ENCODE measurements at regions not wholly inside any gene's neighbourhood (a gene's known extent, or its start where the extent isn't known, plus 50 kb on each side); places are given as distances from the start of the nearest gene placed in this dataset.
"Not testable (repeated sequence)": the region's sequence is repeated elsewhere in the genome, so short reads cannot be mapped to it uniquely, and the experiment has no call there.

GRCh38 chr18:78411539-78411938 lies 568.1 kb upstream of the SALL3 start:
- DNase-seq (ENCODE audit: low read depth) = no peak

- no peak for DNase-seq (ENCODE audit: low read depth)
Observed at GRCh38 chr18:78414302-78414701, 565.3 kb upstream of the SALL3 start.

GRCh38 chr18:78416853-78417252 lies 562.8 kb upstream of the SALL3 start:
- no peak for DNase-seq (ENCODE audit: low read depth)

- DNase-seq (ENCODE audit: low read depth) = no peak
Observed at GRCh38 chr18:78418379-78418778, 561.2 kb upstream of the SALL3 start.

GRCh38 chr18:78419171-78419570 lies 560.4 kb upstream of the SALL3 start:
- no peak for DNase-seq (ENCODE audit: low read depth)

- DNase-seq (ENCODE audit: low read depth) = no peak
Observed at GRCh38 chr18:78420116-78420515, 559.5 kb upstream of the SALL3 start.

GRCh38 chr18:78421392-78421791 lies 558.2 kb upstream of the SALL3 start:
- DNase-seq (ENCODE audit: low read depth) = no peak

- no peak for DNase-seq (ENCODE audit: low read depth)
Observed at GRCh38 chr18:78422336-78422735, 557.3 kb upstream of the SALL3 start.

- no peak for DNase-seq (ENCODE audit: low read depth)
Observed at GRCh38 chr18:78423811-78424210, 555.8 kb upstream of the SALL3 start.

- no peak for DNase-seq (ENCODE audit: low read depth)
Observed at GRCh38 chr18:78424403-78425018, 555.1 kb upstream of the SALL3 start.

- DNase-seq (ENCODE audit: low read depth) = no peak
Observed at GRCh38 chr18:78425019-78425412, 554.6 kb upstream of the SALL3 start.

GRCh38 chr18:78427081-78427480 lies 552.5 kb upstream of the SALL3 start:
- DNase-seq (ENCODE audit: low read depth) = no peak

GRCh38 chr18:78429127-78430108 lies 550.2 kb upstream of the SALL3 start:
- DNase-seq (ENCODE audit: low read depth) = no peak

GRCh38 chr18:78430131-78430758 lies 549.4 kb upstream of the SALL3 start:
- no peak for DNase-seq (ENCODE audit: low read depth)

- no peak for DNase-seq (ENCODE audit: low read depth)
Observed at GRCh38 chr18:78431606-78432005, 548.0 kb upstream of the SALL3 start.

- DNase-seq (ENCODE audit: low read depth) = no peak
Observed at GRCh38 chr18:78433562-78433961, 546.1 kb upstream of the SALL3 start.

- no peak for DNase-seq (ENCODE audit: low read depth)
Observed at GRCh38 chr18:78436110-78436509, 543.5 kb upstream of the SALL3 start.

- DNase-seq (ENCODE audit: low read depth) = not testable (repeated sequence)
Observed at GRCh38 chr18:78438235-78438634, 541.4 kb upstream of the SALL3 start.

- DNase-seq (ENCODE audit: low read depth) = no peak
Observed at GRCh38 chr18:78445880-78446279, 533.7 kb upstream of the SALL3 start.

- DNase-seq (ENCODE audit: low read depth) = no peak
Observed at GRCh38 chr18:78447211-78447610, 532.4 kb upstream of the SALL3 start.

GRCh38 chr18:78448106-78448505 lies 531.5 kb upstream of the SALL3 start:
- no peak for DNase-seq (ENCODE audit: low read depth)

GRCh38 chr18:78448591-78448990 lies 531.0 kb upstream of the SALL3 start:
- DNase-seq (ENCODE audit: low read depth) = no peak

- DNase-seq (ENCODE audit: low read depth) = no peak
Observed at GRCh38 chr18:78454221-78454620, 525.4 kb upstream of the SALL3 start.
